AG09319 (cell line): ENCODE measurements at regions not wholly inside any gene's neighbourhood (a gene's known extent, or its start where the extent isn't known, plus 50 kb on each side); places are given as distances from the start of the nearest gene placed in this dataset.

Experiments
- DNase-seq: peaks from one replicate; pipeline ENCODE4 v3.0.0-alpha.2; 2010; ENCODE audit warnings: low read depth; ENCODE audit errors: extremely low read depth
- CTCF ChIP-seq: IDR thresholded peaks from 2 replicates; pipeline ENCODE4 v1.5.1; 2011; ENCODE audit warnings: low read depth, mild to moderate bottlenecking, inconsistent platforms, low read length, moderate library complexity

DNA sequence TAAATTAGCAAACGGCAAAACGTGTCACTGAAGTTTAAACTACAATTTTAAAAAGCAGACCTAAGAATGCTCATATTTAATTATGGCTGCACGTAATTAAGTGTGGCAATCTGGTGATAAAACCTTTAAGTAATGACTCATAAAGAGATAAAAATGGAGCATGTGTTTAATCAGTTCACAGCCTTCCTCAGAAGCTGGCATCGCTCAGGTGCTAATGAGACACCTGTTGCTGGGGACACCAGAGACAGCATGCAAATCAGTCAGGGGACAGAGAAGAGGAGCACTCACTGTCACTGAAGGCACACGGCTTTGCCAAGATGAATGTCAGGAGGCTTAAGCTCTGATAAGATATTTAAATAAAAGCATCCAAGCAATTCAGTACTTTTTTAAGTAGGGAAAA is 840.3 kb downstream of the GALC start:
- TF ChIP-seq CTCF = no peak
- DNase-seq = no peak

GRCh38 chr14:87149583-87150354 is 843.2 kb downstream of the GALC start:
- peak; percentile 68 for DNase-seq
- no peak for TF ChIP-seq CTCF

DNA sequence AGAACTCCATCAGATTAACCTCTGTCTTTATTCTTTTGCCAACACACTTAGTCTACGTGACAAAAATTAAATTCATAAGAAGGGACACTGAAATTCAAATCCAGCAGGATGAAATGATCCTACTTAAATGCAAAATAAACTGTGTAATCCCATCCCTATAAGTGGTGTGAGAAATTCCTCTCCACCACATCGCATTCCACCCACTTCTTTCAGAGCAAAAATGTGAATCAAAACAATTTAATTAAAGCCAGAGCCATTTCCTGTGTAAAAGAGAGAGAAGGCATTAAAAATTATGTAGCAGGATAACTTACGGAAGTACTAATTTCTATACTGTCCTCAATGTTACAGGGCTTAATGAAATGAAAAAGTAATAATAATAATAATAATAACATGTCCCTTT is 844.3 kb downstream of the GALC start:
- no peak for TF ChIP-seq CTCF
- no peak for DNase-seq

DNA sequence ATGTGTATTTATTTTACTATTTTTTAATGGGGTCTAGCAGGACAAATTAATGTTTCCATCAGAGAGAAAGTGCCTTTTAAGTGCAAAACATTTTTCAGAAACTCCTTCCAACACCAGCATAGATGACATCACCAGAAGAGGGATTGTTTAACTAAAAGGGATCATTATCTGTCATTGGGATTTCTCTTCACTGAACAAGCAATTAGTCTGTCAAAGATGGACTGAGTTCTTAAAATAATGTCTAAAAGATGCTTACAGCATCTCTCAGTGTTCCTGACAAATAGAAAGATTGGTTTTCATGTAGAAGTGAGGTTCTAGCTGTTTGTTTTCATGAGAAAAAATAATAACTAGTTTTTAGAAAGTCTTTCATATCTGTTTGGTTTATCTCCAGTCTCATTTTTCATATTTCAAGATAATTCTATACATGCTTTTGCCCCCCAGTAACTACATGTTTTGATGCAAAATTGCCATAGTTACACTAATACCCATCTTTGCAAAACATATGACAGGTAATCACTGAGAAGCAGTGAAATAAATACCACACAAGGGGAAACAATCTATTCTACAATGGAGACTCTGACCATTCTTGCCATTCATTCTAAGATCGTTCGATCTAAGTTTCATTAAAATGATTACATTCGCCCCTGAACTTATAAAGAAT is 850.3 kb downstream of the GALC start:
- no peak for DNase-seq
- no peak for TF ChIP-seq CTCF

DNA sequence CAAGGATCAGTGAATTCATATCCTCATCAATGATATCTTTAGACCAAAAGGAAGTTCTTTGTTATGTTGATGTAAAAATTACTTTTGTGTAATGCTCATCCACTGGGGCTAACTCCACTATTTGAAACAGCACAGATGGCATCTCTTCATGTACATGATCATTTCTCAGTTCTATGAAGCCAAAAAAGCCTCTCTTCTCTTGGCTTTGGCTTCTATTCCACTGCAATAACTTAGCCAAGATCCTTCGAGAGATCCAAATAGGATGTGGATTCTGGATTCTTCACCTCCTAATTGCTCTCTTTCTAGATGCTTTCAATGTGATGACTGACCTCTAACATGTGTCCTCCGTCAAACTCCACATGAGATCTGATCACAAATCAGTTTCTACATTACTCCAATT is 851.2 kb downstream of the GALC start:
- no peak for TF ChIP-seq CTCF
- no peak for DNase-seq

- TF ChIP-seq CTCF = no peak
- DNase-seq = no peak
These were observed 853.7 kb downstream of the GALC start for GRCh38 chr14:87139299-87139698.

DNA sequence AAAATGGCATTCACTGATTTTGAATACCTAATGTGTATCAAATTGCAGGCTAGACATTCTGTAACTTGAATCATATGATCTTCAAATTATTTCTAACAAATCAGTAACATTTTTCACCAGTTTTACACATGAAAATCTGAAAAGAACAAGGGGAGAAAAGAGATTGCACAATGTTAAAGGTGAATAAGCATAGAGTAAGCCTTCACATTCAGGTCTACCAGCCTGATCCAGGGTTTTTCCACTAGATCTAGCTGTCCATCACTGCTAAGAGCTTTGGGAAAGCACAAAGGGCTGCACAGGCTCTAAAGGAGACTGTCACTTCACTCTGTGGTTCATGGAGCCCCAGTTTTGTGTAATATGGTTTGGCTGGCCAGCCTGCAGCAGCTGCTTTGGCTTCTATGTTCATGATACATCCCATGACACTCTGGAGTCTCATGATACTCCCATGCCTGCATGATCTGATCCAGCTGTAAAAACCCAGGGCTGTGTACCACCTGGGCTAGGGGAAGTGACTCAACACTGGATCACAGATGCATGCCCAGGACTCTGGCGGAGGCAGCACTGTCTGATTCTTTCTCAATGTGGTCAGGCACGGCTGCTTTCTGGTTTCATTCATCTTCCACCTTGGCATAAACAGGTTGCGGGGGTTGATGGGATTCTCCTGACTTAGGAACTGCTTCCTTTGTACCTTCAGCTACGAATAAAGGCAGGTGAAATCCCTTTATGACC is 859.7 kb downstream of the GALC start:
- no peak for DNase-seq
- no peak for TF ChIP-seq CTCF
